HG03558 (cell line): ENCODE measurements at regions not wholly inside any gene's neighbourhood (a gene's known extent, or its start where the extent isn't known, plus 50 kb on each side); places are given as distances from the start of the nearest gene placed in this dataset.
"Not testable (repeated sequence)": the region's sequence is repeated elsewhere in the genome, so short reads cannot be mapped to it uniquely, and the experiment has no call there.

Experiments
- ATAC-seq: cut with Tn5 transposase; IDR thresholded peaks from one replicate; pipeline ENCODE4 v1.9.1; 2021; ENCODE audit warnings: moderate number of reproducible peaks; ENCODE audit not compliant: unreplicated experiment; ENCODE audit errors: extremely low read depth

- ATAC-seq = no peak
Measured at GRCh38 chr5:106134549-106134948, 1536.2 kb downstream of the EFNA5 start.

- ATAC-seq = peak; percentile 79
Measured at GRCh38 chr5:106127985-106128384, 1542.8 kb downstream of the EFNA5 start.

- ATAC-seq = no peak
Measured at GRCh38 chr5:106127341-106127781, 1543.4 kb downstream of the EFNA5 start.

GRCh38 chr5:106121972-106122605, 1548.6 kb downstream of the EFNA5 start:
- ATAC-seq = peak; percentile 52

- no peak for ATAC-seq
Measured at GRCh38 chr5:106116682-106117081, 1554.1 kb downstream of the EFNA5 start.

GRCh38 chr5:106113922-106114321, 1556.8 kb downstream of the EFNA5 start:
- no peak for ATAC-seq

GRCh38 chr5:106106384-106106783, 1564.4 kb downstream of the EFNA5 start:
- no peak for ATAC-seq

- ATAC-seq = no peak
Measured at GRCh38 chr5:106097340-106097739, 1573.4 kb downstream of the EFNA5 start.

- ATAC-seq = no peak
Measured at GRCh38 chr5:106094839-106095238, 1575.9 kb downstream of the EFNA5 start.

- no peak for ATAC-seq
Measured at GRCh38 chr5:106094204-106094607, 1576.5 kb downstream of the EFNA5 start.

- no peak for ATAC-seq
Measured at GRCh38 chr5:106093134-106093533, 1577.6 kb downstream of the EFNA5 start.

- ATAC-seq = no peak
Measured at GRCh38 chr5:106092455-106092854, 1578.3 kb downstream of the EFNA5 start.

- no peak for ATAC-seq
Measured at GRCh38 chr5:106089073-106089472, 1581.7 kb downstream of the EFNA5 start.

- no peak for ATAC-seq
Measured at GRCh38 chr5:106088462-106088861, 1582.3 kb downstream of the EFNA5 start.

GRCh38 chr5:106086352-106086751, 1584.4 kb downstream of the EFNA5 start:
- ATAC-seq = no peak

GRCh38 chr5:106085556-106085955, 1585.2 kb downstream of the EFNA5 start:
- ATAC-seq = no peak

- ATAC-seq = no peak
Measured at GRCh38 chr5:106085136-106085535, 1585.6 kb downstream of the EFNA5 start.

GRCh38 chr5:106080535-106080934, 1590.2 kb downstream of the EFNA5 start:
- ATAC-seq = no peak

GRCh38 chr5:106076655-106077054, 1594.1 kb downstream of the EFNA5 start:
- ATAC-seq = no peak

GRCh38 chr5:106072208-106072607, 1598.5 kb downstream of the EFNA5 start:
- no peak for ATAC-seq

- no peak for ATAC-seq
Measured at GRCh38 chr5:106047341-106047740, 1623.4 kb downstream of the EFNA5 start.

- ATAC-seq = not testable (repeated sequence)
Measured at GRCh38 chr5:106032069-106032468, 1638.7 kb downstream of the EFNA5 start.
